Cardiac septum (tissue), 1 donor: ENCODE measurements at regions not wholly inside any gene's neighbourhood (a gene's known extent, or its start where the extent isn't known, plus 50 kb on each side); places are given as distances from the start of the nearest gene placed in this dataset.
A peak's percentile ranks its signal among the peaks of the same experiment; 100 is the strongest.

Experiments used
- DNase-seq: peaks from one replicate; pipeline ENCODE4 v3.0.0-alpha.2; 2020; ENCODE audit warnings: low spot score
- intact Hi-C: fragments of 100-400 bp; cut with DNase I; formaldehyde crosslinking; loops from one replicate; pipeline ENCODE4 v1.14.0; 2022
- donor health status: DM: no; HTN: no; CAD: no.

DNA sequence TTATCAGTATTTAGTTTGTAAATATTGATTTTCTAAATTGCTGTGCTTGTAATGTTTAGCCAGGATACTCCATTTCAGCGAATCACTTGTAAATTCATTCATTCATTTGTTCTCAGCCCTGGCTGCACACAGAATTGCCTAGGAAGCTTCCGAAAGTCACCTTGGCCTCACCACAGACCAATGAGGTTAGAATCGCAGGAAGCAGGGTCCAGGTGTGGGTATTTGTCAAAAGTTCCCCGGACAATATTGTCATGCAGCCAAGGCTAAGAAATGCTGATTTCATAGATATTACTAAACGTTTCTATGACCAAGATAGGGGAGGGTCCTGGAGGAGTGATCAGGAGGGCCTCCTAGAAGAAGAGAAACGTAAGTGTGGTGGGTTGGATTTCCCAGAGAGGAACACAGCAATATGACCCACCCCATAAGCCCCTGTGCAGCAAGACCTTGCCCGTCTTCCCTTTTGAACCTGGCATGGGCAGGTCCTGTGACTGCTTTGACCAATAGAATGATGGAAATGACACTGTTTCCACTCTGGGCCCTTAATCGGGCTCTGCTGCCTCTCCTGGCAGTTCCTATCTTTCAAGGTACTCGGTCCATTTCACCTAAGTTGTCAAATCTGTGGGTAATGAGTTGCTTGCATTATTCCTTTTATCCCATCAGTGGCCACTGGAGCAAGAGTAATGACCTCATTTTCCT is 238.7 kb downstream of the FOXL1 start:
- intact Hi-C loops = no loop called here
- DNase-seq = no peak

DNA sequence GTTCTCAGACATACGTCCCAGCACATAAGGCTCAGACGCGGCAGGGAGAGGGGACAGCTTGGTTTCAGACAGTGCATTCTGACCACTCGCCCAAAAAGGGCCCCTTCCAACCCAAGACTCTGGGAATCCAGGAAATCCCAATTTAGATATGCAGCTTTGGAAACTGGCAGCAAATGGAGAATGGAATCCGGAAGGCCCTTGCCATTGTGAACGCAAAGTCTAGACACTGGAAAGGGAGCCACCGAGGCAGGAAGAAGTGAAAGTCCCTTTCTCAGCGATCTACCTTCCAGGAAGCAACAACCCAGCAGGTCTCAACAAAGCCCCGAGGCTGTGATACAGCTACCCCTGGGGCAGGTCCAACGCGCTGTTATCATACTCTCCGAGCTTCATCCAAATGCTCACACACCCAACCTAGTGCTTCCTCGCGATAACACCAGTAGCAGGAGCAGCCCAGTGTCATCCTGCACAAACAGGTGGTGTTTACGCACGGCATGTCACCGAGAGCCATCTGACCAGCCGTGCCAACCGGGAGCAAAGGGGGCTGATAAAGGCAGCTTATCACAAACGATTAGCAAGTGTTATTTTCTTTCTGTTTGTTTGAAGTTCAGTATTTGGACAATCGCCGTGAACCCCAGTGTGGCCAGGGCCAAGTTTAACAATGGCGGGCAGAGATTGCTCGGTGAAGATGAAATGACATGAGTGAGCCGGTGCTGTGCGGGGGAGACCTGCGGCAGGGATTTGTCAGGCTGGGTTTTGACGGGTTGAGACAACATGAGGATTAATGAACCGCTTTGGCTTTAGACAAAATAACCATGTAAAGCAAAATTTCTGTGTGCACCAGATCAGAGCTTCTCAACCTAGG is 240.6 kb downstream of the FOXL1 start:
- intact Hi-C loops = no loop called here
- no peak for DNase-seq

DNA sequence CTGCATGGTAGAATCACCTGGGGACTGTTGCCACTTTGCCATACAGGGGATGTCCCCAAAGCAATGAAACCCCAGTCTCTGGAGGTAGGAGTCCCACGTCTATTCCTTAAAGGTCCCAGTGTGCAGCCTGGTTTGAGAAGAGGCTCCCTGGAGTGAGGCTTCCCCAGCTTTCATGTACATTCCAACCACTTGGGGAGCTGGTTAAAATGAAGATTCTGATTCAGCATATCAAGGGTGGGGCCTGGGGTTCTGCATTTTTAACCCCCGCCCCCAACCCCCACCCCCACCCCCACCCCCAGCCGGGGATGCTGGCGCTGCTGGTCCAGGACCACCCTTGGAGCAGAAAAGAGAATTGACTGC is 241.2 kb downstream of the FOXL1 start:
- intact Hi-C loops = no loop called here
- no peak for DNase-seq

DNA sequence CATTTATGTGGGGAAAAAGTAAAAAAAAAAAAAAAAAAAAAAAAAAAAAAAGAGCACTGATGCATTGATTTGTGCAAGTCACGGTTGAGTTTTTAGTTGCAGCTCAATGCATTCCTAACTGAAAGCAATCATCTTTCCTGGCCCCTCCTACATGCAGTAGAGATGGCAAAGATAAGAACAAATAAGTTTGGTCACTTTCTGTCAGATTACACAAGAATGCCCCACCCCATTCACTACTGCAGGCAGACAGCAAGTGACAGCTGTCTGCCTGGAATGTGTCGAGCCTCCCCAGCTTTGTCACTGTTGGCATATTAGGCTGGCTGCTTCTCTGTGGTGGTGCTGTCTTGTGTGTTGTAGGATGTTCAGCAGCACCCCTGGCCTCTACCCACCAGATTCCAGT is 243.5 kb downstream of the FOXL1 start:
- no peak for DNase-seq
- intact Hi-C loops = no loop called here

DNA sequence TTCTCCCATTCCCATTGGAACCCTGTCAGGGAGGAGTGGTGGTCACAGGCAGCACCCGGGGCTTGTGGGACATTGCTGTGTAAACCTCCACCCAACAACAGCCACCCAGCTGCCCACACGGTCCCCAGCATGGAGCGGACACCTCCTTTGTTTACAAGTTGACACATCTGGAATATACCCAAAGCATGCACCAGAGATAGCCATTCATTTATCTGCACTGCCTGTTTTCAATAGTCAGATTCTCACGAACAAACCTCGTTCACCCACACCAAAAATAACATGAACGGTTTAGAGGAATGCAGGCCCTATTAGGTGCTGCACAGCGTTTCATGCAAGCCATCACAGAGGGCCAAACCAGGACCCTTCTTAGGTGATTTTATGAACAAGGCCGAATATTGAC is 244.8 kb downstream of the FOXL1 start:
- DNase-seq = peak; percentile 22
- intact Hi-C loops = no loop called here

DNA sequence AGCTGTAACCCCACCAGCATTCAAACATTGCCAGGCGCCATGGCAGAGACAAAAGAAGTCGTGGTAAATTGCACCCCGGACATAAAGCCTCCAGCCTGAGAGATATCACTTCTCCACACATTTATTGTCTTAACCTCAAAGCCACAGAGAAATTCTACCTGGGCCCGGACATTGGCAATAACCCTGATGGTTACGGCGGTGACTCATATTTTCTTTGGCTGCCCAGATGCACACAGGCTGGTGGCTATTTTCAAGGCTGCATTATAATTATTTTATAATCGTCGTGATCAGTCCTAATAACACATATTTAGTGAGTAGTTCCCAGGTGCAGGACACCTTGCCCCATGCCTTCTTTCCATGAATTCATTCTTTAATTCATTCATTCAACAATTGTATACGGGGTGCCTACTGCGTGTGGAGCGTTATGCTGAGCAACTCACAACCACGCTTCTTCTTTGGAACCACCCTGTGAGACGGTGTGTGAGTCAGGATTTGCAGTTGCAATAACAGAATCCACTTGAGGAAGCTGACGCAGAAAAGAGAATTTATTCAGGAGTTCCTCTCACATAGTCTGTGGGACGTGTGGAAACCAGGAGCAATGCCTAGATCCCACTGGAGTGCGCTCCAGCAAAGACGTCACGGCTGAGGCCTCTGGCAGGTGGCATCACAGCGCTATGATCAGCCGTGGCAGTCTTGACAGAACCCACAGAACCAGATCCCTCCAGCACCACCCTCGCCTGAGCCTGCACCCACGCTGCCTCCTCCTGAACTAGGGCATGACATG is 245.7 kb downstream of the FOXL1 start:
- peak; percentile 63 for DNase-seq
- intact Hi-C loops = no loop called here

DNA sequence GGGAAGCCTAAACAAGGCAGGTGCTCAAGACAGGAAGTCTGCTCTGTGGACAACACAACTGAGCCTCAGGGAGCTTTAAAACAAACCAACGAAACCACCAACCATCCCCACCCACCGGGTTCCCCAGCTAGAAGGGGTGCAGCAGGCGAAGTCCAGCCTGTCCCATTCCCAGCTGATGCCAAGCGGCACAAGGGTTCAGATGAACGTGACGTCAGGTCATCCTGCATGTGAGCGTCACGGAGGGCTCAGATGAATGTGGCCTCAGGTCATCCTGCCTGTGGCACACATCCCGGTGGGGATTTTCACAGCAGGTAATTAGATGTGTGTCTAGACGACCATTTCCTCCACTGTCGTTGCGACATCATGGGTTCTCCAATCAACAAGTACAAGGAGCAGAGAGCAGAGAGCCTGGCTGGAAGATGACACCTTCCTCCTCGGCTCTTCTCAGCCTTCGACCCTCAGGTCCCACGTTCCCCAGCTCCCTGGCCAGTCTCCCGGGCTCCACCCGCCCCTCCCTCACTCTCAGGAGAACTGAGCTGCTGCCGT is 246.5 kb downstream of the FOXL1 start:
- intact Hi-C loops = no loop called here
- DNase-seq = peak; percentile 36

DNA sequence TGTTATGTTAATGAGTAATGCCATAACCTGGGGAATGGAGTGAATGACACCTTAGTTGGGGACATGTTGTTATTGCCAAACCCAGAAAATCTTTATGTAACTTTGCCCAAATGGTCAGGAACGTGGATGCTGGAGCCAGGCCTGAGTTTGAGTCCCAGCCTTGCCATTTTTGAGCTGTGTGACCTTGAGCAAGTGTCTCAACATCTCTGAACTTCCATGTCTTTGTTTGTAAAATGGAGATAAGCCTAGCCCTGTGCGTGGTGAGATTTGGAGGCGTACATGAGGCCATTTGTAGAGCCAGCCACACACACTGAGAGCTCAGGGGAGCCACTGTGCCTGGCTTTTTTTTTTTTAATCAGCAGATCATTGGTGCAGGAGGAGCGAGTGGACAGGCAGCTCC is 247.3 kb downstream of the FOXL1 start:
- DNase-seq = peak; percentile 36
- intact Hi-C loops = no loop called here

DNA sequence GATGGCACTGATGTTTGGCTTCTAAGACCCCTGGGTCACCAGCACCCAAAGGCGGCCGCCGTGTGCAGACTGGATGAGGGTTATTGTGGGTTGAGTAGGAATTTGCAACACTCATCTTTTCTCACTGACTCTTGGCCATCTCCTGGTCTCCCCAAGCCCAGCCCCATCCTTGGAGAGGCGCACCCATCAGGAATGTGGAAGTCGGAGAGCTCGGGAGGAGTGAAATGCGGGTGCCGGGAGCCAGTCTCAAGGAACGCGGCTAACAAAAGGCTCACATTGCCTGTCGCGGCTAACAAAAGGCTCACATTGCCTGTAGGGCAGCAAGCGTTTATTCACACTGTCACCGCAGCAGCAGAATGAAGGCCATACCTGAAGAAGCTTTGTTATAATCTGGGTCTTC is 248.6 kb downstream of the FOXL1 start:
- intact Hi-C loops = no loop called here
- DNase-seq = no peak

DNA sequence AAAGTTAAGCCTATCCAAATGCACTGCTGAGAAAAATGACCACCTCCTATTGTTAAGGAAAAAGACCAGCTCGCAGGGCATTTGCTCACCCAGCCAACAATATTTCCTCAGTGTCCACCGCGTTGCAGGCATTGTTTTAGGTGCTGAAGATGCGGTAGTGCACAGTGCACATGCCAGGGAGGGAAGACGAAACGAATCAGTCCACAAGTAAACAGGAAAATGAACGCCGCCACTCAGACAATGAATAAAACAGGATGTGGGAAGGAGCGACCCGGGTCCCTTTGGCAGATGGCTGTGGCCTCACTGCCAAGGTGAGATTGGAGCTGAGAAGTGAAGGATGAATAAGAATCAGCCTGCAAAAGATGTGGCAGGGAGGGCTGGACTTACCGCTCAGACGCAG is 249.2 kb downstream of the FOXL1 start:
- DNase-seq = peak; percentile 53
- intact Hi-C loops = no loop called here

DNA sequence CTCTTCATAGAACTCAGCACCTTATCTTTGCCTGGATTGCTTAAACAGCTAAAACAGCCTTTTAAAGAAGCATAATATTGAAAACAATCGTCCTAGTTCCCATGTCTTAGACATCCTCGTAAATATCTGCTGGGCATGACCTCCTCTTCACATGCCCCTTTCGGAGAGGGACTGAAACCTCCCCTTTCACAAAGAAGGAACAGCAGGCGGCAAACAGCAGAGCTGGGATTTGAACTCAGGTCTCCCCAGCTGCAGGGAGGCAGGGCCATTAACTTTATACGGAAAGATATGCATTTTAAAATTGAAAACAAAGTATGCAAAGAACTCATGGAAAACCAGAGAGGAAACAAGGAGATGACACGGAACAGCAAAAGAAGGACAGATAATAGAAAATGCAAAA is 249.9 kb downstream of the FOXL1 start:
- intact Hi-C loops = no loop called here
- DNase-seq = peak; percentile 29

DNA sequence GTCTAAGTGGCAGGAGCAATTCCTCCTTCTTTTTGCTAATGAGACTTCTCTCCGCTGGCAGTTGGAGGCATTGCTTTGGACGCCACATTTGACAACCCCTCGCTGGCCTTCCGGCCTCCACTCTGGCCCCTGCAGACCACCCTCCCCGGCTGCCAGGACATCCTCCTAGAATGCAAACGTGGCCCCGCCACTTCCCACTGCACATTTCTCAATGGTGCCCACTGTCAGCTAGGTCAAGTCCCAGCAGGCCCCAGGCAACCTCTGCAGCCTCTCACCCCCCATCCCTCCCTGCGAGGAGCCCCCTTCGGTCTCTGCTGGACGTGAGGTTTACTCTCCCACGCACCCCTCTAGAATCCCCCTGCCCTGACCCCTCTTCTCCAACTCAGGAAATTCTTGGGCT is 250.3 kb downstream of the FOXL1 start:
- peak; percentile 22 for DNase-seq
- intact Hi-C loops = no loop called here

DNA sequence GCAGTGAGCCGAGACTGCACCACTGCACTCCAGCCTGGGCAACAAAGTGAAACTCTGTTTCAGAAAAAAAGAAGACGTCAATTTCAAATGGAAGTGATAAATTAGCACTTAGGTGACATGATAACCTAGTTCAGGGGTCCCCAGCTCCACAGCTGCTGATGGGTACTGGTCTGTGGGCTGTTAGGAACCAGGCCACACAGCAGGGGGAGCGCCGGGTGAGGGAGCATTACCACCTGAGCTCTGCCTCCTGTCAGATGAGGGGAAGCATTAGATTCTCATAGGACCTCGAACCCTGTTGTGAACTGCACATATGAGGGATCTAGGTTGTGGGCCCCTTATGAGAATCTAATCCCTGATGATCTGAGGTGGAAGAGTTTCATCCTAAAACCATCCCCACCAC is 253.0 kb downstream of the FOXL1 start:
- intact Hi-C loops = loop anchor here (10.0 kb wide), 1 partner anchor 257 kb away; the partner anchor contains the start of gene FOXL1
- peak; percentile 14 for DNase-seq

DNA sequence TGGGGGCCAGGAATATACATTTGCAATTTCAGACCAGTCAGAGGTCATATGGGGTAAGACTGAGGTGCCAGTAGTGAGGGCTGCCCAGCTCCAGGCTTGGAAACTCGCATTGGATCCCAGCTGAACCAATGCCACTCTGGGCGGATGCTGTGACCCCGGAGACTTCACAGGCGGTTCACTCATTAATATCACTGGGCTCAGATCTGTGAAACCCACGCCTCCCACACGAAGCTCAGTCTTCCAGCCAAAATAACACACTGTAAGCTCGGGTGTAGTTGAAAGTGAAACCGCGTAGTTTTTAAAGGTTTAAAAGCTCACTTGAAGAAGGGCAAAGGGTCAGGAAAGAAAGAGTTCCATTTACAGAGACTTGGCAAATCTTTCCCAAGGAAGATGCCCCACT is 254.8 kb downstream of the FOXL1 start:
- intact Hi-C loops = loop anchor here (10.0 kb wide), 1 partner anchor 258 kb away; the partner anchor contains the start of gene FOXL1
- no peak for DNase-seq

DNA sequence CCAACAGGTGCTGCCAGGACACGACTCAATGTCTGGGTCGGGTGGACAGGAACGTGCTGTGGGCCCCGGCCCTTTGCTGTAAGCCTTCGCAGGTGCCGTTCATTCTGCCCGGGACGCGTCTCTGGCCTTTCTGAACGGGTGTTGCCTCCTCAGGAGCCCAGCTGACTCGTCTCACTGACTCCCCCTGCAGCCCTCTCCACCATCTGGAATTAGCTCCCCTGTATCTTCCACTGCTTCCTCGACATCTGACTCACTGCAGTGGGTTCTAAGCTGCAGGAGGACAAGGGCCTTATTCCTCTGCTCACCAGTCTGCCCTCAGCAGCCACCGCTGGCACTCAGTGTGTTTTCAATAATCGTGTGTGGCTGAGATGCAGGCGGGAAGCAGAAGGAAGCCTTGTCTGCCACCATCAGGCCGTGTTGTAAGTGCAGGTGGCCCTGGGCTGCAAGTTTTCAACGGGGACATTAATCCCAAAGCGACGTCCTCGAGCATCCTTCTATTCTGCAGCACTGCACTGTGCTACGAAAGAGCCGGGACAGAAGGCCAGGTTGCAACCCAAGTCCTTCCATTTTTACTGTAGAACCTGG is 256.2 kb downstream of the FOXL1 start:
- intact Hi-C loops = loop anchor here (10.0 kb wide), 1 partner anchor 260 kb away; the partner anchor contains the start of gene FOXL1
- no peak for DNase-seq

DNA sequence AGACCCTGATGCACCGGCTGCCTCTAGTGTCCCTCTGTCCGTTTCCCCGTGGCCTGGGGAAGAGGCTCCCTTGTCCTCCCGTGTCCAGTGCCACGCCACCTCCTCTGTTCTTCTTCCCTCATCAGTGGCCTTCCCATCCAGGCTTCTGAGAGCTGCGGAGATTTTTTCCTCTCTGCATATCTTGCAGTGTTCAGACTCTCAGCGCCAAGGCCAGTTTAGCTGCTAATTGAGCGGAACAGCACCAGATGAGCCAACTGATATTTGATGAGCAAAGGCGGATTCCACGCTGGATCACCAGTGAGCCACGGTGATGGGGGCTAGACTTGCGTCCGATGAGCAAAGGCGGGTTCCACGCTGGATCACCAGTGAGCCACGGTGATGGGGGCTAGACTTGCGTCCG is 257.6 kb downstream of the FOXL1 start:
- intact Hi-C loops = loop anchor here (10.0 kb wide), 1 partner anchor 261 kb away; the partner anchor contains the start of gene FOXL1

DNA sequence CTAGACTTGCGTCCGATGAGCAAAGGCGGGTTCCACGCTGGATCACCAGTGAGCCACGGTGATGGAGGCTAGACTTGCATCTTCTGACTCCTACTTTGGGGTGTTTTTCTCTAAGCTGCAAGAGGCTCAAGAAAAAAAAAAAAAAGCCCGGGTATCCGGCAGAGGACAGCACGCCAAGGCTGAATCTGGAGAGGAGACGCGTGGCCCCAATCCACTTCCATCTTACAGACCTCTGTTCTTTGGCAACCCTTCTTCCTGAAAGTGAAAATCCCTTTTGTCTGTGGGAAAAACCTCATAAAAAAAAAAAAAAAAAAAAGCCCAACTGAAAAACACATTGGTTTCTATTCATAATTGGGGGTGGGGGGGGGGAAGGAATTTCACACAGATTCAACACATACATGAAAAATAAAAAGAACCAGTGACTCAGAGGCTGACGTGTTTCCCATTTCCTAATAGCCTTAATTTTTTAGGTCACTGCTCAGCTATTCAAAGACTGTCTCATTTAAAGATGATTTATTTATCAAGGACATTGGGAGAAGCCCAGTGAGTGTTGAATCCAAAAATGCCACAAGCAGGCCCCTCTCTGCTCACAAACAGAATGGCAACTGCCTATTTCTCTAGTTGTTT is 258.3 kb downstream of the FOXL1 start:
- DNase-seq = no peak
- intact Hi-C loops = loop anchor here (10.0 kb wide), 1 partner anchor 262 kb away; the partner anchor contains the start of gene FOXL1

More for the DNA sequence above, 257.6 kb downstream of the FOXL1 start:
- DNase-seq = peak; percentile 56

DNA sequence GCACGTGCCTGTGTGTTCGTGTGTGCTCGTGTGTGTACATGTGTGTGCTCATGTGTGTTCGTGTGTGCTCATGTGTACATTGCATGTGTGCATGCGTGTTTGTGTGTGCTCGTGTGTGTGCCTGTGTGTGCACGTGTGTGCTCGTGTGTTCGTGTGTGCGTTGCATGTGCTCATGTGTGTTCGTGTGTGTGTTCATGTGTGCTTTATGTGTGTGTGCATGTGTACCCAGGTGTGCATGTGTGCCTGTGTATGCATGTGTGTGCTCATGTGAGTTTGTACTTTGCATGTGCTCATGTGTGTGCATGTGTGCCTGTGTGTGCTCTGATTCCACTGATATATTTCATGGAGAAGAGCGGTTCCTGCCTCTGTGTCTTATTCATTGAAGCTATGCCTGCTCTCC is 265.5 kb downstream of the FOXL1 start:
- DNase-seq = no peak

DNA sequence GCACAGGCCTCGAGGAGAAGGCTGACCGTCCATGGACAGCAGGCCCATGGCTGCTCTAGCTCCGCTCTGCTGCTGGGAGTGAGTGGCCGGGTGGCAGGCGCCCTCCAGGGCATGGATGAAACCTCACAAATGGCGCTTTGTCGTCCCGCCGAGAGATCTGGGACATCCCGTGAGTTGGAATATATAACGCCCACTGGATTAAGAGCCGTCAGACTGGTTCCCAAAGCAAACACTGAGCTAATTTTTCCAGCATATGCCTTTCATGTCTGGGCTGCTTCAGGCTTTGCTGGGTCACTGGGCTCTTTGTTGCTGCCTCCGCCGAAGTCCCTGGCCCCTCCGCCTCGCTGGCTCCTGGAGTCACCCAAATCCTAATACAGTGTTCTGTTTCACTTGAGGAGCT is 266.3 kb downstream of the FOXL1 start:
- no peak for DNase-seq
- intact Hi-C loops = no loop called here

More for the DNA sequence above, 265.5 kb downstream of the FOXL1 start:
- intact Hi-C loops = no loop called here
